Omental fat pad (tissue), 3 donors: ENCODE measurements at regions not wholly inside any gene's neighbourhood (a gene's known extent, or its start where the extent isn't known, plus 50 kb on each side); places are given as distances from the start of the nearest gene placed in this dataset.

ENCODE experiments used
- ATAC-seq: fragments of 150-250 bp; one replicate; pipeline ENCODE4 v1.9.1; 2016; ENCODE audit warnings: mild to moderate bottlenecking, moderate library complexity; ENCODE audit not compliant: low FRiP score
- DNase-seq: peaks from one replicate; pipeline ENCODE4 v3.0.0-alpha.2; 2019; ENCODE audit warnings: low spot score
- CTCF ChIP-seq, 3 donors: fragments of 450-650 bp; IDR thresholded peaks; one replicate each; pipeline ENCODE4 v1.5.1; 2016 to 2017; ENCODE audit warnings: antibody characterized with exemption in 3 of 3, mild to moderate bottlenecking in 3 of 3, moderate library complexity in 2 of 3

- DNase-seq, result no peak
- ATAC-seq, result no peak
- TF ChIP-seq CTCF (IDR thresholded peaks at IDR 0.05), result no peak
These were observed 208.6 kb upstream of the TECRL start for GRCh38 chr4:64617800-64618199.

- ATAC-seq (no peak), DNase-seq (no peak)
- no peak for TF ChIP-seq CTCF (IDR thresholded peaks at IDR 0.05)
These were observed 205.0 kb upstream of the TECRL start for GRCh38 chr4:64614276-64614675.

- DNase-seq (no peak), ATAC-seq (no peak)
- TF ChIP-seq CTCF (IDR thresholded peaks at IDR 0.05), result no peak
These were observed 203.8 kb upstream of the TECRL start for GRCh38 chr4:64613046-64613445.

DNA sequence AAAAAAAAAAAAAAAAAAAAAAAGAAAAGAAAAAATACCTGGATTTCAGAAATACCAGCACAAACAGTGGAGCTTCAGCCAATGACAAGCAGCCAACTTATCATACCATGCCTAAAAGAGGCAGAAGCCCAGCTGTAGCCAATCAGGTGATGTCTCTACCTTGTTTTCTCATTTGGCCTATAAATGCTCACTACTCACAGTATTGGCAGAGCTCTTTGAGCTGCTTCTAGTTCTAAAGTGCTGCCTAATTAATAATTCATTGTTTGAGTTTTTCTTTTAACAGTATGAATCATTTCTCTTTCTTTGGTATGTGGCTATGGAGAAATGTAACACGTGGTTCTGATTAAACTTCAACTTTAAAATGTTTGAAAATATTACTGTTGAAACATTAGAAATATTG, 188.8 kb upstream of the TECRL start:
- DNase-seq, result no peak
- no peak for ATAC-seq
- TF ChIP-seq CTCF (IDR thresholded peaks at IDR 0.05), result no peak

- DNase-seq (no peak), ATAC-seq (no peak)
- TF ChIP-seq CTCF (IDR thresholded peaks at IDR 0.05), result no peak
These were observed 185.5 kb upstream of the TECRL start for GRCh38 chr4:64594723-64595122.

GRCh38 chr4:64588507-64588906, 179.3 kb upstream of the TECRL start:
- DNase-seq, result no peak
- TF ChIP-seq CTCF (IDR thresholded peaks at IDR 0.05), result no peak
- no peak for ATAC-seq

- TF ChIP-seq CTCF (IDR thresholded peaks at IDR 0.05), result no peak
- DNase-seq, result no peak
- ATAC-seq, result no peak
These were observed 175.8 kb upstream of the TECRL start for GRCh38 chr4:64584981-64585557.
